ENCODE measurements at regions not wholly inside any gene's neighbourhood (a gene's known extent, or its start where the extent isn't known, plus 50 kb on each side); places are given as distances from the start of the nearest gene placed in this dataset.

GRCh38 chr2:39990335-39990900, 211.4 kb upstream of the THUMPD2 start:
- TF ChIP-seq POLR2A (IDR thresholded peaks at IDR 0.05; ENCODE audit: control extremely low read depth in 1 of 2, low read depth in 2 of 2, low read length in 2 of 2) = no peak
- no peak for TF ChIP-seq RAD21 (IDR thresholded peaks at IDR 0.05 in 1 of 2, conservative IDR thresholded peaks at IDR 0.05 in 1 of 2; ENCODE audit: low read depth in 2 of 2, low read length in 2 of 2)
- no peak for TF ChIP-seq FOSL1 (IDR thresholded peaks at IDR 0.05; ENCODE audit: insufficient read depth, low read depth, low read length)
- no peak for TF ChIP-seq SP1 (IDR thresholded peaks at IDR 0.05; ENCODE audit: low read depth, low read length)
- no peak for TF ChIP-seq CBX8 (IDR thresholded peaks at IDR 0.05; ENCODE audit: borderline replicate concordance, low read depth, low read length)
- TF ChIP-seq, protein P1, sequence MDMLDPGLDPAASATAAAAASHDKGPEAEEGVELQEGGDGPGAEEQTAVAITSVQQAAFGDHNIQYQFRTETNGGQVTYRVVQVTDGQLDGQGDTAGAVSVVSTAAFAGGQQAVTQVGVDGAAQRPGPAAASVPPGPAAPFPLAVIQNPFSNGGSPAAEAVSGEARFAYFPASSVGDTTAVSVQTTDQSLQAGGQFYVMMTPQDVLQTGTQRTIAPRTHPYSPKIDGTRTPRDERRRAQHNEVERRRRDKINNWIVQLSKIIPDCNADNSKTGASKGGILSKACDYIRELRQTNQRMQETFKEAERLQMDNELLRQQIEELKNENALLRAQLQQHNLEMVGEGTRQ (IDR thresholded peaks at IDR 0.05; ENCODE audit: low read length) = no peak

Measured in H1 (cell line).